ENCODE measurements at regions not wholly inside any gene's neighbourhood (a gene's known extent, or its start where the extent isn't known, plus 50 kb on each side); places are given as distances from the start of the nearest gene placed in this dataset.

- TF ChIP-seq POLR2A (IDR thresholded peaks at IDR 0.05; ENCODE audit: low read length) (no peak), GATA1 (IDR thresholded peaks at IDR 0.05; ENCODE audit: low read depth, low read length) (no peak)
These were observed 666.7 kb upstream of the ADAMTS5 start for GRCh38 chr21:27633631-27634030.
